NT2/D1 (cell line): ENCODE measurements at regions not wholly inside any gene's neighbourhood (a gene's known extent, or its start where the extent isn't known, plus 50 kb on each side); places are given as distances from the start of the nearest gene placed in this dataset.

ENCODE experiments used
- SUZ12 ChIP-seq: IDR thresholded peaks from 2 replicates; pipeline ENCODE4 v1.6.1; 2011; ENCODE audit not compliant: insufficient read length, insufficient read depth; ENCODE audit errors: extremely low read depth
- YY1 ChIP-seq: IDR thresholded peaks from 2 replicates; pipeline ENCODE4 v1.6.1; 2011; ENCODE audit not compliant: insufficient read length, insufficient read depth
- ZNF274 ChIP-seq: IDR thresholded peaks from 2 replicates; pipeline ENCODE4 v1.6.1; 2011; ENCODE audit warnings: mild to moderate bottlenecking, low read depth, low read length

DNA sequence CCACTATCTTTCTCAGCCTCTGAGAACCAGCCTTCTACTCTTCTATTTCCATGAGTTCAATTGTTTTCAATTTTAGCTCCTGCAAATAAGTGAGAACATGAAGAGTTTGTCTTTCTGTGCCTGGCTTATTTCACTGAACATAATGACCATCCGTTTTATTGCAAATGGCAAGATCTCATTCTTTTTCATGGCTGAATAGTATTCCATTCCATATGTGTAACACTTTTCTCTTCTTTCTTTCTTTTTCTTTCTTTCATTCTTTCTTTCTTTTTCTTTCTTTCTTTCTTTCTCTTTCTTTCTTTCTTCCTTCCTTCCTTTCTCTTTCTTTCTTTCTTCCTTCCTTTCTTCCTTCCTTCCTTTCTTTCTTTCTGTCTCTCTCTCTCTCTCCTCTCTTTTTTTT lies 228.7 kb downstream of the SHOX start:
- TF ChIP-seq ZNF274 (no peak), SUZ12 (no peak), YY1 (no peak)
